Activated gamma-delta T cell treated with Interleukin-2 at 50 U/mL for 16 hours (primary cell): ENCODE measurements at regions not wholly inside any gene's neighbourhood (a gene's known extent, or its start where the extent isn't known, plus 50 kb on each side); places are given as distances from the start of the nearest gene placed in this dataset.
"Not testable (repeated sequence)": the region's sequence is repeated elsewhere in the genome, so short reads cannot be mapped to it uniquely, and the experiment has no call there.

Experiments used
- DNase-seq: peaks from one replicate; pipeline ENCODE4 v3.0.0-alpha.2; 2020

- no peak for DNase-seq
Observed at GRCh38 chr3:177249203-177249602, 51.9 kb upstream of the TBL1XR1 start.

- no peak for DNase-seq
Observed at GRCh38 chr3:177250151-177250550, 52.9 kb upstream of the TBL1XR1 start.

GRCh38 chr3:177251755-177252154 is 54.5 kb upstream of the TBL1XR1 start:
- DNase-seq, result no peak

GRCh38 chr3:177257006-177257405 is 59.7 kb upstream of the TBL1XR1 start:
- DNase-seq, result no peak

- DNase-seq, result no peak
Observed at GRCh38 chr3:177257625-177258024, 60.3 kb upstream of the TBL1XR1 start.

- DNase-seq, result no peak
Observed at GRCh38 chr3:177262396-177262795, 65.1 kb upstream of the TBL1XR1 start.

- DNase-seq, result no peak
Observed at GRCh38 chr3:177263615-177264368, 66.5 kb upstream of the TBL1XR1 start.

GRCh38 chr3:177271811-177272501 is 74.7 kb upstream of the TBL1XR1 start:
- not testable (repeated sequence) for DNase-seq

- DNase-seq, result no peak
Observed at GRCh38 chr3:177278016-177278415, 80.7 kb upstream of the TBL1XR1 start.

GRCh38 chr3:177279118-177279815 is 82.0 kb upstream of the TBL1XR1 start:
- DNase-seq, result no peak

- DNase-seq, result no peak
Observed at GRCh38 chr3:177281292-177282118, 84.2 kb upstream of the TBL1XR1 start.

GRCh38 chr3:177282119-177282655 is 84.9 kb upstream of the TBL1XR1 start:
- no peak for DNase-seq

- DNase-seq, result no peak
Observed at GRCh38 chr3:177283983-177284382, 86.7 kb upstream of the TBL1XR1 start.

GRCh38 chr3:177284383-177284881 is 87.2 kb upstream of the TBL1XR1 start:
- DNase-seq, result no peak

- no peak for DNase-seq
Observed at GRCh38 chr3:177286034-177286433, 88.8 kb upstream of the TBL1XR1 start.

- no peak for DNase-seq
Observed at GRCh38 chr3:177287231-177287630, 89.9 kb upstream of the TBL1XR1 start.

GRCh38 chr3:177290633-177291032 is 93.4 kb upstream of the TBL1XR1 start:
- DNase-seq, result no peak

- no peak for DNase-seq
Observed at GRCh38 chr3:177294221-177294620, 96.9 kb upstream of the TBL1XR1 start.

GRCh38 chr3:177295116-177295515 is 97.8 kb upstream of the TBL1XR1 start:
- no peak for DNase-seq

GRCh38 chr3:177299250-177299649 is 102.0 kb upstream of the TBL1XR1 start:
- DNase-seq, result no peak

- no peak for DNase-seq
Observed at GRCh38 chr3:177300039-177300833, 103.0 kb upstream of the TBL1XR1 start.

GRCh38 chr3:177300842-177301241 is 103.6 kb upstream of the TBL1XR1 start:
- no peak for DNase-seq
